ACHN (cell line): ENCODE measurements at regions not wholly inside any gene's neighbourhood (a gene's known extent, or its start where the extent isn't known, plus 50 kb on each side); places are given as distances from the start of the nearest gene placed in this dataset.
"Not testable (repeated sequence)": the region's sequence is repeated elsewhere in the genome, so short reads cannot be mapped to it uniquely, and the experiment has no call there.

ENCODE experiments used
- DNase-seq: peaks from one replicate; pipeline ENCODE4 v3.0.0-alpha.2; 2015
- in situ Hi-C: cut with HindIII; loops from 2 replicates; pipeline ENCODE4 v1.10.0; 2017; ENCODE audit warnings: low sequenced_read_pairs, low pct_ligation_motif_present, low pct_unique_long_range_greater_than_20kb

GRCh38 chr11:106309070-106309684 is 231.7 kb downstream of the AASDHPPT start:
- in situ Hi-C loops: no loop called here
- no peak for DNase-seq

- in situ Hi-C loops: no loop called here
- DNase-seq: no peak
Measured at GRCh38 chr11:106311531-106312230, 234.2 kb downstream of the AASDHPPT start.

- DNase-seq, in situ Hi-C loops: not testable (repeated sequence)
Measured at GRCh38 chr11:106317208-106317773, 239.8 kb downstream of the AASDHPPT start.

GRCh38 chr11:106321601-106322000 is 244.1 kb downstream of the AASDHPPT start:
- DNase-seq: no peak
- in situ Hi-C loops: no loop called here

GRCh38 chr11:106322106-106322505 is 244.6 kb downstream of the AASDHPPT start:
- in situ Hi-C loops: no loop called here
- no peak for DNase-seq

- in situ Hi-C loops: no loop called here
- no peak for DNase-seq
Measured at GRCh38 chr11:106326087-106326486, 248.6 kb downstream of the AASDHPPT start.

GRCh38 chr11:106327134-106327533 is 249.7 kb downstream of the AASDHPPT start:
- no peak for DNase-seq
- in situ Hi-C loops: no loop called here

GRCh38 chr11:106327637-106328036 is 250.2 kb downstream of the AASDHPPT start:
- in situ Hi-C loops: no loop called here

GRCh38 chr11:106329273-106330018 is 252.0 kb downstream of the AASDHPPT start:
- in situ Hi-C loops: no loop called here
- DNase-seq: no peak

More at GRCh38 chr11:106327637-106328036, 250.2 kb downstream of the AASDHPPT start:
- no peak for DNase-seq

GRCh38 chr11:106331176-106331575 is 253.7 kb downstream of the AASDHPPT start:
- in situ Hi-C loops: no loop called here
- no peak for DNase-seq

- no peak for DNase-seq
- in situ Hi-C loops: no loop called here
Measured at GRCh38 chr11:106333678-106334077, 256.2 kb downstream of the AASDHPPT start.

- DNase-seq: no peak
- in situ Hi-C loops: no loop called here
Measured at GRCh38 chr11:106344394-106344793, 266.9 kb downstream of the AASDHPPT start.

- no peak for DNase-seq
- in situ Hi-C loops: no loop called here
Measured at GRCh38 chr11:106344966-106345365, 267.5 kb downstream of the AASDHPPT start.

- in situ Hi-C loops: no loop called here
- DNase-seq: no peak
Measured at GRCh38 chr11:106353031-106353430, 275.6 kb downstream of the AASDHPPT start.

- in situ Hi-C loops: no loop called here
- peak; percentile 22 for DNase-seq
Measured at GRCh38 chr11:106369224-106369623, 291.8 kb downstream of the AASDHPPT start.

GRCh38 chr11:106378513-106379179 is 301.2 kb downstream of the AASDHPPT start:
- in situ Hi-C loops: no loop called here
- no peak for DNase-seq

GRCh38 chr11:106379265-106379664 is 301.8 kb downstream of the AASDHPPT start:
- DNase-seq: no peak
- in situ Hi-C loops: no loop called here

GRCh38 chr11:106379712-106380111 is 302.2 kb downstream of the AASDHPPT start:
- DNase-seq: no peak
- in situ Hi-C loops: no loop called here

- no peak for DNase-seq
Measured at GRCh38 chr11:106381895-106382294, 304.4 kb downstream of the AASDHPPT start.

More at GRCh38 chr11:106381895-106382294, 304.4 kb downstream of the AASDHPPT start:
- in situ Hi-C loops: no loop called here
